ENCODE measurements at regions not wholly inside any gene's neighbourhood (a gene's known extent, or its start where the extent isn't known, plus 50 kb on each side); places are given as distances from the start of the nearest gene placed in this dataset.
A peak's percentile ranks its signal among the peaks of the same experiment; 100 is the strongest.

DNA sequence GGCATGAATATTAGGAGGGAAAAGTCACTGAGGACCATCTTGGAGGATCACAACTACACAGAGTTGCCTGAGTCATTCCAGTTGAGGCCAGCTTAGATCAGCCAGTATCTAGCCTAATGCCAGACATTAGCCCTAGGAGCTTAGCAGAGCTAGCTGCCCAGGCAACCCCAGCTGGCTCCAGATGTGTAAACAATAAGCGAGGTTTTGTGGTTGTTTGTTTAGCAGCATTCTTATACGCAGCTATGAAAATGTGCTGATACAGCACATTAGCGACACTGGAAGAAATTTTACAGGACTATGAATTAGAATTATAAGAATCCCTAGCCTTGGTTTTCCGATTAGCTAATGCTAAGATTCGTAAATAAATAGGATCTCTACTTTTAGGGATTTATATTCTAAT, 59.3 kb downstream of the BTBD3 start:
- no peak for TF ChIP-seq CTCF (IDR thresholded peaks at IDR 0.05; ENCODE audit: low read depth, low read length)
- no peak for DNase-seq (ENCODE audit: low read depth, low spot score)
- in situ Hi-C loops (cut with HindIII; ENCODE audit: low sequenced_read_pairs), result no loop called here
- no peak overlapping the region for H3K4me3 ChIP-seq (ENCODE audit: low read depth, low read length)

DNA sequence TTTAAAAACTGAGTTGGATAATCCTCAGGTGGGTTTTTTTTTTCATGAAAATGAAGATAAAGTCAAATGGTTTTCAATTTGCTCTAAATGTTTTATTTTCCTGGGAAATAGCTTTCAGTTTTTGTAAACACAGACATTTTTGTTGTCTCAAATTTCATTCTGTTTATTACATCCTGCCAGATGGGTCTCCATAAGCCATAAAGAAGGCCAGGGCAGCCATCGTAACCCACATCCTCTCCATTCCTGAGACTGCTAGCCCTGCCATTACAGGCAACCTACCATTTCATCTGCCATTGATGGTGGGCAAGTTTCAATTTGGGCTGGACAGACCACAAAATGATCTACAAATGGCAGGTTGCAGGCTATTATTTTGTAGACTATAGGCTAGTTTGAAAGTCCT, 60.8 kb downstream of the BTBD3 start:
- in situ Hi-C loops (cut with HindIII; ENCODE audit: low sequenced_read_pairs), result no loop called here
- no peak for DNase-seq (ENCODE audit: low read depth, low spot score)
- TF ChIP-seq CTCF (IDR thresholded peaks at IDR 0.05; ENCODE audit: low read depth, low read length), result no peak
- no peak overlapping the region for H3K4me3 ChIP-seq (ENCODE audit: low read depth, low read length)

GRCh38 chr20:11979306-11979990, 61.8 kb downstream of the BTBD3 start:
- no peak overlapping the region for H3K4me3 ChIP-seq (ENCODE audit: low read depth, low read length)
- in situ Hi-C loops (cut with HindIII; ENCODE audit: low sequenced_read_pairs), result no loop called here
- no peak for DNase-seq (ENCODE audit: low read depth, low spot score)
- no peak for TF ChIP-seq CTCF (IDR thresholded peaks at IDR 0.05; ENCODE audit: low read depth, low read length)

DNA sequence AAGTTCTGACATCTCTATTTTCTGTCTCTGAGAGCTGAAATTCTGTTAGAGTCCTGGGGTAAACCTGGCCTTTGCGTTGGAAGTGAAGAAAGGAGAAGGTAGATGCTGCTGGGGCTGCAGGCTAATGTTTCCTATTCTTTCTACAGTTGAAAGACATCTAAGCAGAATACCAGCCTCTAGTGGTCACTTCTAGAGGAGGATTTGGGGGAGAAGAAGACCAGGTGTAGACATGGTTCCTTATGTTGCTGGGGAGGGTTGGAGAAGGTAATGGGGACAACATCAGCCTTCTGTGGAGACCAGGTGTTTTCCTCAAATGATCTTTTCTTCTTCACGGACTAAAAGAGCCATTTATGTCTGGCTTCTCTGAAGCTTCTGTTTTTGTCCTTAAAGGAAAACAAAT, 62.6 kb downstream of the BTBD3 start:
- no peak for DNase-seq (ENCODE audit: low read depth, low spot score)
- TF ChIP-seq CTCF (IDR thresholded peaks at IDR 0.05; ENCODE audit: low read depth, low read length), result peak; percentile 14
- H3K4me3 ChIP-seq (ENCODE audit: low read depth, low read length), result no peak overlapping the region
- in situ Hi-C loops (cut with HindIII; ENCODE audit: low sequenced_read_pairs), result no loop called here

- no peak for TF ChIP-seq CTCF (IDR thresholded peaks at IDR 0.05; ENCODE audit: low read depth, low read length)
- no peak overlapping the region for H3K4me3 ChIP-seq (ENCODE audit: low read depth, low read length)
- in situ Hi-C loops (cut with HindIII; ENCODE audit: low sequenced_read_pairs), result no loop called here
- no peak for DNase-seq (ENCODE audit: low read depth, low spot score)
Observed at GRCh38 chr20:11981366-11981947, 63.8 kb downstream of the BTBD3 start.

DNA sequence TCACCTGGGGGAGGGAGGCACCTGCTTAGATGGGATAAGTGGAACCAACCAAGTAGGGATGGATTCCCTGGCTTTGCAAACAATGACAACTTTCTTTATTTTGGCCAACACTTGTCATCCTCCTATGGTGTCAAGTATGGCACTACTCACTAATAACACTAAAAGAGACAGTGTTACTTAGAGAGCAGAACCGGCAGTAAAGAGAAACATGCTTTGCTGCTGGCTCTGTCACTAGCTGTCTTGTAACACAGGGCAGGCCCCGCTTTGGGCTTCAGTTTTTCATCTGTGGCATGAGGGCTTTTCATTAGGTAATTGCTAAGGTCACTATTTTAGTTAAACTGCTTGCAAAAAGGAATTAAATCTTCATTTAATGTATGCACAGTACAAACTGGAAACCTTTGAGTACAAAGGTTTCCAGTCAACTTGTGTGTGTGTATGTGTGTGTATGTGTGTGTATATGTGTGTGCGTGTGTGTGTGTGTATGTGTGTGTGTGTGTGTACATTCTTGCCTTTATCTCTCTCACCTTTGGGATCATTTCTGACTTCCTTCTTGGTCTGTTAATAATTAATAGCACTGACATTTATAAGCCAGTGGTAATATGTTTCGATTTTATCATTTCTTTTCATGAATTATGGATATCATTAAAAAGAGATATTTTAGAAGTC, 64.7 kb downstream of the BTBD3 start:
- no peak overlapping the region for H3K4me3 ChIP-seq (ENCODE audit: low read depth, low read length)
- TF ChIP-seq CTCF (IDR thresholded peaks at IDR 0.05; ENCODE audit: low read depth, low read length), result no peak
- no peak for DNase-seq (ENCODE audit: low read depth, low spot score)
- in situ Hi-C loops (cut with HindIII; ENCODE audit: low sequenced_read_pairs), result no loop called here
